NCI-H2196 (cell line): ENCODE measurements at regions not wholly inside any gene's neighbourhood (a gene's known extent, or its start where the extent isn't known, plus 50 kb on each side); places are given as distances from the start of the nearest gene placed in this dataset.
A peak's percentile ranks its signal among the peaks of the same experiment; 100 is the strongest.
"Not testable (repeated sequence)": the region's sequence is repeated elsewhere in the genome, so short reads cannot be mapped to it uniquely, and the experiment has no call there.

ENCODE experiments used
- DNase-seq: peaks from one replicate; lab custom pipeline; 2025; ENCODE audit not compliant: unreplicated experiment; lab: John Stamatoyannopoulos, UW

- no peak for DNase-seq
These were observed 645.3 kb downstream of the STK39 start for GRCh38 chr2:167602122-167602521.

- DNase-seq: no peak
These were observed 648.2 kb downstream of the STK39 start for GRCh38 chr2:167599219-167599618.

GRCh38 chr2:167595839-167596471, 651.4 kb downstream of the STK39 start:
- DNase-seq: no peak

- no peak for DNase-seq
These were observed 652.4 kb downstream of the STK39 start for GRCh38 chr2:167595021-167595420.

GRCh38 chr2:167592441-167592840, 655.0 kb downstream of the STK39 start:
- no peak for DNase-seq

- DNase-seq: no peak
These were observed 664.8 kb downstream of the STK39 start for GRCh38 chr2:167582619-167583018.

GRCh38 chr2:167581961-167582574, 665.3 kb downstream of the STK39 start:
- DNase-seq: peak; percentile 5

GRCh38 chr2:167579826-167580225, 667.6 kb downstream of the STK39 start:
- DNase-seq: no peak

- no peak for DNase-seq
These were observed 672.1 kb downstream of the STK39 start for GRCh38 chr2:167575276-167575675.

GRCh38 chr2:167572883-167573619, 674.3 kb downstream of the STK39 start:
- no peak for DNase-seq

- no peak for DNase-seq
These were observed 677.0 kb downstream of the STK39 start for GRCh38 chr2:167570370-167570769.

- DNase-seq: not testable (repeated sequence)
These were observed 675.8 kb downstream of the XIRP2 start for GRCh38 chr2:167563885-167564619.

- DNase-seq: not testable (repeated sequence)
These were observed 670.2 kb downstream of the XIRP2 start for GRCh38 chr2:167558272-167558991.

- no peak for DNase-seq
These were observed 666.9 kb downstream of the XIRP2 start for GRCh38 chr2:167555098-167555720.

GRCh38 chr2:167553635-167554034, 665.4 kb downstream of the XIRP2 start:
- no peak for DNase-seq

GRCh38 chr2:167551416-167551815, 663.1 kb downstream of the XIRP2 start:
- DNase-seq: no peak

GRCh38 chr2:167550448-167550847, 662.2 kb downstream of the XIRP2 start:
- no peak for DNase-seq

- DNase-seq: no peak
These were observed 660.1 kb downstream of the XIRP2 start for GRCh38 chr2:167548396-167548795.

GRCh38 chr2:167544602-167545001, 656.3 kb downstream of the XIRP2 start:
- DNase-seq: no peak

- no peak for DNase-seq
These were observed 655.4 kb downstream of the XIRP2 start for GRCh38 chr2:167543721-167544120.
